Panc1 (cell line): ENCODE measurements at regions not wholly inside any gene's neighbourhood (a gene's known extent, or its start where the extent isn't known, plus 50 kb on each side); places are given as distances from the start of the nearest gene placed in this dataset.

Experiments used
- ATAC-seq: fragments of 200-7000 bp; cut with Tn5 transposase; 2 replicates; pipeline ENCODE4 v1.9.1; 2020; ENCODE audit warnings: mild to moderate bottlenecking, moderate library complexity
- BruUV-seq: library from RNA; stranded (reverse); fragments of 400-500 nt; replicated peaks from 2 replicates; lab custom pipeline; 2021; lab: Mats Ljungman, UMichigan
- CTCF ChIA-PET: fragments of 300-600 bp; sonication (Branson Sonifier 250); formaldehyde crosslinking; loops from one replicate; lab custom pipeline; 2022; ENCODE audit warnings: antibody characterized with exemption; lab: Charles Lee
- POLR2A ChIA-PET: fragments of 300-600 bp; sonication (Branson Sonifier 250); formaldehyde crosslinking; loops from one replicate; lab custom pipeline; 2022; ENCODE audit warnings: antibody characterized with exemption; lab: Charles Lee
- DNase-seq: peaks from one replicate; pipeline ENCODE4 v3.0.0-alpha.2; 2010; ENCODE audit warnings: low read depth, low spot score
- H3K27ac ChIP-seq: 2 replicates; pipeline ENCODE4 v1.5.1; 2011; ENCODE audit warnings: mild to moderate bottlenecking, low read length, inconsistent platforms
- H3K27me3 ChIP-seq: fragments of 200-500 bp; sonication (Bioruptor generic); 2 replicates; pipeline ENCODE4 v1.6.0; 2014; ENCODE audit warnings: low read length, inconsistent platforms; ENCODE audit not compliant: control insufficient read depth, insufficient read depth
- H3K36me3 ChIP-seq: fragments of 200-500 bp; sonication (Bioruptor generic); 2 replicates; pipeline ENCODE4 v1.5.1; 2014; ENCODE audit warnings: inconsistent platforms, mild to moderate bottlenecking, low read length, moderate library complexity; ENCODE audit not compliant: control insufficient read depth, insufficient read depth
- H3K4me1 ChIP-seq: 2 replicates; pipeline ENCODE4 v1.5.1; 2011; ENCODE audit warnings: inconsistent platforms, mild to moderate bottlenecking, low read length, moderate library complexity; ENCODE audit not compliant: control insufficient read depth, insufficient read depth
- H3K4me3 ChIP-seq, 2 experiments: 2 replicates each; pipeline ENCODE4 v1.5.1; 2011 to 2012; ENCODE audit warnings: low read depth in 2 of 2, low read length in 2 of 2, mild to moderate bottlenecking in 2 of 2, inconsistent platforms in 1 of 2, moderate library complexity in 1 of 2
- H3K9me3 ChIP-seq: fragments of 200-500 bp; sonication (Bioruptor generic); 2 replicates; pipeline ENCODE4 v1.5.1; 2014; ENCODE audit warnings: low read depth, mild to moderate bottlenecking, inconsistent platforms, low read length, moderate library complexity; ENCODE audit not compliant: control insufficient read depth, insufficient read depth
- CTCF ChIP-seq: fragments of 450-650 bp; IDR thresholded peaks from 2 replicates; pipeline ENCODE4 v1.5.1; 2017; ENCODE audit warnings: mild to moderate bottlenecking
- POLR2AphosphoS5 ChIP-seq: IDR thresholded peaks from 2 replicates; pipeline ENCODE4 v1.6.1; 2012; ENCODE audit warnings: mild to moderate bottlenecking, low read depth, low read length, moderate library complexity
- REST ChIP-seq, 2 experiments: IDR thresholded peaks; 2 replicates each; pipeline ENCODE4 v1.6.1; 2011 to 2012; ENCODE audit warnings: low read depth in 2 of 2, control low read depth in 1 of 2, low read length in 1 of 2, mild to moderate bottlenecking in 1 of 2, moderate library complexity in 1 of 2; ENCODE audit not compliant: insufficient read depth in 1 of 2
- SIN3A ChIP-seq: IDR thresholded peaks from 2 replicates; pipeline ENCODE4 v1.6.1; 2012; ENCODE audit warnings: low read depth, mild to moderate bottlenecking, low read length, moderate library complexity, borderline replicate concordance; ENCODE audit not compliant: insufficient read depth
- TCF7L2 ChIP-seq: IDR thresholded peaks from 2 replicates; pipeline ENCODE4 v1.6.1; 2011; ENCODE audit warnings: mild to moderate bottlenecking, low read depth, low read length, inconsistent platforms
- in situ Hi-C: cut with HindIII; loops from 2 replicates; pipeline ENCODE4 v1.10.0; 2016; ENCODE audit warnings: low sequenced_read_pairs, low pct_unique_long_range_greater_than_20kb
- intact Hi-C: fragments of 100-400 bp; cut with micrococcal nuclease; formaldehyde crosslinking; loops from one replicate; pipeline ENCODE4 v1.10.0; 2022; ENCODE audit not compliant: unreplicated experiment

- Histone ChIP-seq H3K4me1 (no peaks in the 10 kb centered on the region), H3K4me3 (no peak overlapping the region), H3K27me3 (no peaks in the 10 kb centered on the region), H3K36me3 (no peaks in the 10 kb centered on the region), H3K27ac (no peak overlapping the region), H3K9me3 (no peaks in the 10 kb centered on the region)
- ATAC-seq (no peak), DNase-seq (no peak)
- no TSS peak for BruUV-seq
- TF ChIP-seq REST (IDR thresholded peaks at IDR 0.05; ENCODE audit: insufficient read depth in 1 of 2, low read depth in 2 of 2, low read length in 1 of 2) = no peak
- no peak for TF ChIP-seq SIN3A
- no peak for TF ChIP-seq POLR2AphosphoS5
- TF ChIP-seq CTCF = no peak
- intact Hi-C loops = no loop called here
- CTCF ChIA-PET = no interaction called here
- in situ Hi-C loops = no loop called here
- POLR2A ChIA-PET = no interaction called here
Observed at GRCh38 chr20:39837561-39837960, 851.5 kb downstream of the MAFB start.

- H3K9me3 ChIP-seq = no peaks in the 10 kb centered on the region
- CTCF ChIA-PET = no interaction called here
- H3K27me3 ChIP-seq = no peaks in the 10 kb centered on the region
- no TSS peak for BruUV-seq
- POLR2A ChIA-PET = no interaction called here
- H3K4me3 ChIP-seq = no peak overlapping the region
- no peaks in the 10 kb centered on the region for H3K4me1 ChIP-seq
- TF ChIP-seq POLR2AphosphoS5 (no peak), CTCF (no peak), SIN3A (no peak), TCF7L2 (no peak), REST (IDR thresholded peaks at IDR 0.05; ENCODE audit: insufficient read depth in 1 of 2, low read depth in 2 of 2, low read length in 1 of 2) (no peak)
- DNase-seq (no peak), ATAC-seq (no peak)
- in situ Hi-C loops (no loop called here), intact Hi-C loops (no loop called here)
- no peak overlapping the region for H3K27ac ChIP-seq
- H3K36me3 ChIP-seq = no peaks in the 10 kb centered on the region
Observed at GRCh38 chr20:39835130-39835842, 853.8 kb downstream of the MAFB start.
